ENCODE measurements at regions not wholly inside any gene's neighbourhood (a gene's known extent, or its start where the extent isn't known, plus 50 kb on each side); places are given as distances from the start of the nearest gene placed in this dataset.
"Not testable (repeated sequence)": the region's sequence is repeated elsewhere in the genome, so short reads cannot be mapped to it uniquely, and the experiment has no call there.

GRCh38 chr2:61619561-61619960, 81.4 kb upstream of the XPO1 start:
- no peaks in the 10 kb centered on the region for H3K9me3 ChIP-seq (ENCODE audit: control insufficient read depth in 1 of 2, low read length in 2 of 2)
- H3K27me3 ChIP-seq (ENCODE audit: low read depth, low read length): no peaks in the 10 kb centered on the region
- H3K27ac ChIP-seq (ENCODE audit: low read length): no peak overlapping the region
- no peaks in the 10 kb centered on the region for H3K36me3 ChIP-seq (ENCODE audit: control insufficient read depth in 1 of 2, insufficient read depth in 2 of 2, low read length in 2 of 2)
- H3K4me3 ChIP-seq (ENCODE audit: low read depth in 1 of 2, low read length in 2 of 2): no peak overlapping the region
- no peaks in the 10 kb centered on the region for H3K4me1 ChIP-seq (ENCODE audit: control insufficient read depth in 1 of 2, insufficient read depth in 2 of 2, low read length in 2 of 2)

DNA sequence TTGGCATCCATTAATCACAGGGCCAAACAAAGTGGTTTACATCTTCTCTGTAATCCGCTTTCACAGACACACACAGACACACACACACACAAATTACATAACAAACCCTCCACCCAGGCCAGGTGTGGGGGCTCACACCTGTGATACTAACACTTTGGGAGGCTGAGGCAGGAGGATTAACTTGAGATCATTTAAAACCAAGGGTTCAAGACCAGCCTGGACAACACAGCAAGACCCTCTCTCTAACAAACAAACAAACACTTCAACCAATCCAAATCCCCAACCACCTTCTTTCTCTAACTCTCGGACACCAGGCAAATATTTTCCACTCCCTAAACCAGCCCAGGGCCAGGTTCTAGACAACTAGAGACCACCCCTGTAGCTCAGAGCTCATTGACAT, 79.5 kb upstream of the XPO1 start:
- Histone ChIP-seq H3K27ac (ENCODE audit: low read length) (no peak overlapping the region), H3K4me3 (ENCODE audit: low read depth in 1 of 2, low read length in 2 of 2) (no peak overlapping the region), H3K9me3 (ENCODE audit: control insufficient read depth in 1 of 2, low read length in 2 of 2) (no peaks in the 10 kb centered on the region), H3K4me1 (ENCODE audit: control insufficient read depth in 1 of 2, insufficient read depth in 2 of 2, low read length in 2 of 2) (no peaks in the 10 kb centered on the region), H3K27me3 (ENCODE audit: low read depth, low read length) (no peaks in the 10 kb centered on the region), H3K36me3 (ENCODE audit: control insufficient read depth in 1 of 2, insufficient read depth in 2 of 2, low read length in 2 of 2) (no peaks in the 10 kb centered on the region)

DNA sequence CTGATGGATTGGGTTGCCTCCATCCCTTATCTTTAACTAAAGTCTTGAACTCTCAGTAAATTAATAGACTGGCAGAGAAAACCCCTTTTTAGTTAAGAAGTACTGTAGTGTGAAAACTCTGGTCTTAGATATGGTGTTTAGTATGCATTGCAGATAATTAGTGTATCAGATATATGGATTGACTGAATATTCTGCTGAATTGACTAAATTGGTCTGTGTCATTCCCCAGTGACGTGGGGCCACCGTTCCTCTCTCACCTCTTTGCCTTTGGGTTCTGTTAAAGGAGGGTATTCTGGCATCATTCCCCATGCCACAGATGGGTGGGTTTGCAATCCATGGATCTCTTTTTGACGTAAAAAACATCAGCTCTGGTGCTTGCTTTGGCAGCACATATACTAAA, 67.1 kb upstream of the XPO1 start:
- Histone ChIP-seq H3K9me3 (ENCODE audit: control insufficient read depth in 1 of 2, low read length in 2 of 2) (no peaks in the 10 kb centered on the region), H3K27ac (ENCODE audit: low read length) (no peak overlapping the region), H3K4me3 (ENCODE audit: low read depth in 1 of 2, low read length in 2 of 2) (no peak overlapping the region), H3K36me3 (ENCODE audit: control insufficient read depth in 1 of 2, insufficient read depth in 2 of 2, low read length in 2 of 2) (no peaks in the 10 kb centered on the region), H3K4me1 (ENCODE audit: control insufficient read depth in 1 of 2, insufficient read depth in 2 of 2, low read length in 2 of 2) (no peaks in the 10 kb centered on the region), H3K27me3 (ENCODE audit: low read depth, low read length) (no peaks in the 10 kb centered on the region)

- no peaks in the 10 kb centered on the region for H3K36me3 ChIP-seq (ENCODE audit: control insufficient read depth in 1 of 2, insufficient read depth in 2 of 2, low read length in 2 of 2)
- no peak overlapping the region for H3K4me3 ChIP-seq (ENCODE audit: low read depth in 1 of 2, low read length in 2 of 2)
- H3K9me3 ChIP-seq (ENCODE audit: control insufficient read depth in 1 of 2, low read length in 2 of 2): no peaks in the 10 kb centered on the region
- H3K4me1 ChIP-seq (ENCODE audit: control insufficient read depth in 1 of 2, insufficient read depth in 2 of 2, low read length in 2 of 2): no peaks in the 10 kb centered on the region
- H3K27me3 ChIP-seq (ENCODE audit: low read depth, low read length): no peaks in the 10 kb centered on the region
- H3K27ac ChIP-seq (ENCODE audit: low read length): no peak overlapping the region
Measured at GRCh38 chr2:61604433-61604832, 66.3 kb upstream of the XPO1 start.

GRCh38 chr2:61598515-61599156, 60.5 kb upstream of the XPO1 start:
- not testable (repeated sequence) for H3K27ac ChIP-seq (ENCODE audit: low read length); H3K27me3 ChIP-seq (ENCODE audit: low read depth, low read length); H3K4me3 ChIP-seq (ENCODE audit: low read depth in 1 of 2, low read length in 2 of 2); H3K4me1 ChIP-seq (ENCODE audit: control insufficient read depth in 1 of 2, insufficient read depth in 2 of 2, low read length in 2 of 2); H3K9me3 ChIP-seq (ENCODE audit: control insufficient read depth in 1 of 2, low read length in 2 of 2); H3K36me3 ChIP-seq (ENCODE audit: control insufficient read depth in 1 of 2, insufficient read depth in 2 of 2, low read length in 2 of 2)

DNA sequence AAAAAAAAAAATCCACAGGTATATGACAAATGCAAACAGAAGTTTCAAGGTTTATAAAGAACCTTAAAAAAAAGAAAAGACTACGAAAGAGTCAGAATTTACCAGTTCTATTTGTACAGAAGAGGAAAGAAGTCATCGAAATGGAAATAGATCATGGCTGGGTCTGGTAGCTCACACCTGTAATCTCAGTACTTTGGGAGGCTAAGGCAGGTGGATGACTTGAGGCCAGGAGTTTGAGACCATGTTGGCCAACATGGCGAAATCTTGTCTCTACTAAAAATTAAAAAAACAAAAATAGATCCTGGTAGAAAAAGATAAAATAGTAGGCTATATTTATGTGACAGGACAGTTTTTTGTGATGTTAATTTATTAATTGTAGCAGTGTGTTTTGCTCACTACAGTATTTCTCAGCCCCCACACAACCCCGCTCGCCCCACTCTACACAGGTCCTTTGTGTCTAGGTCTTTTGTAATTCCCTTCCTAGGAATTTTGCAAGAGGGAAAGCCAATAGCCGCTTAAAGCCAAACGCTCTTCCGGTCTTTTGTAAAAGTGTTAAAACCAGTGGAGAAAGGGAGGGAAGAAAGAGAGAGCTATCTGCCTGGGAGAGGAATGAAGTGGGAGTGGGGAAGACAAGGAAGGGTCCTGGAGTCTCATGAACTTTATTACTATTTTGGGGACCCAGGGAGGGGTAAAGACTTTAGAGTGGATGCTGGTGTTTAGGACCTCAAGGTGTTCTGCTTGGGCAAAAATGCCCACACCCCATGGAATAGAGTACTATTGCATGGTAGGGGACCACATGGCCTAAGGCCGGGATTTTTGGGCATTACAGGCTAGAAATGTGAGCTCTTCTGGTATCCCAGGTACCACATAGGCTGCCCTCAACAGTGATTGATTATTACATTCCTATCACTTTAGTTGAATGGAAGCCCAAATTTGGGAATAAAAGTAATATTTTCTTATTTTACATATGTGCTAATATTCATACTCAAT, 59.4 kb upstream of the XPO1 start:
- no peaks in the 10 kb centered on the region for H3K4me1 ChIP-seq (ENCODE audit: control insufficient read depth in 1 of 2, insufficient read depth in 2 of 2, low read length in 2 of 2)
- H3K4me3 ChIP-seq (ENCODE audit: low read depth in 1 of 2, low read length in 2 of 2): no peak overlapping the region
- H3K27me3 ChIP-seq (ENCODE audit: low read depth, low read length): no peaks in the 10 kb centered on the region
- no peak overlapping the region for H3K27ac ChIP-seq (ENCODE audit: low read length)
- H3K9me3 ChIP-seq (ENCODE audit: control insufficient read depth in 1 of 2, low read length in 2 of 2): no peaks in the 10 kb centered on the region
- H3K36me3 ChIP-seq (ENCODE audit: control insufficient read depth in 1 of 2, insufficient read depth in 2 of 2, low read length in 2 of 2): no peaks in the 10 kb centered on the region

DNA sequence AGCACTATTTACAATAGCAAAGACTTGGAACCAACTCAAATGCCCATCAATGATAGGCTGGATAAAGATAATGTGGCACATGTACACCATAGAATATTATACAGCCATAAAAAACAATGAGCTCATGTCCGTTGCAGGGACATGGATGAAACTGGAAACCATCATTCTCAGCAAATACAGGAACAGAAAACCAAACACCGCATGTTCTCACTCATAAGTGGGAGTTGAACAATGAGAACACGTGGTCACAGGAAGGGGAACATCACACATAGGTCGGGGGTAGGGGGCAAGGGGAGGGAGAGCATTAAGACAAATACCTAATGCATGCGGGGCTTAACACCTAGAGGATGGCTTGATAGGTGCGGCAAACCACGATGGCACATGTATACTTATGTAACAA, 56.0 kb upstream of the XPO1 start:
- H3K4me3 ChIP-seq (ENCODE audit: low read depth in 1 of 2, low read length in 2 of 2); H3K27me3 ChIP-seq (ENCODE audit: low read depth, low read length); H3K36me3 ChIP-seq (ENCODE audit: control insufficient read depth in 1 of 2, insufficient read depth in 2 of 2, low read length in 2 of 2); H3K4me1 ChIP-seq (ENCODE audit: control insufficient read depth in 1 of 2, insufficient read depth in 2 of 2, low read length in 2 of 2); H3K27ac ChIP-seq (ENCODE audit: low read length); H3K9me3 ChIP-seq (ENCODE audit: control insufficient read depth in 1 of 2, low read length in 2 of 2): not testable (repeated sequence)

DNA sequence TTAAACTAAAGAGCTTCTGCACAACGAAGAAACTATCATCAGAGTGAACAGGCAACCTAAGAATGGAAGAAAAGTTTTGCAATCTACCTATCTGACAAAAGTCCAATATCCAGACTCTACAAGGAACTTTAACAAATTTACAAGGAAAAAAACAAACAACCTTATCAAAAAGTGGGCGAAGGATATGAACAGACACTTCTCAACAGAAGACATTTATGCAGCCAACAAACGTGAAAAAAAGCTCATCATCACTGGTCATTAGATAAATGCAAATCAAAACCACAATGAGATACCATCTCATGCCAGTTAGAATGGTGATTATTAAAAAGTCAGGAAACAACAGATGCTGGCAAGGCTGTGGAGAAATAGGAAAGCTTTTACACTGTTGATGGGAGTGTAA, 55.5 kb upstream of the XPO1 start:
- H3K9me3 ChIP-seq (ENCODE audit: control insufficient read depth in 1 of 2, low read length in 2 of 2); H3K36me3 ChIP-seq (ENCODE audit: control insufficient read depth in 1 of 2, insufficient read depth in 2 of 2, low read length in 2 of 2); H3K4me3 ChIP-seq (ENCODE audit: low read depth in 1 of 2, low read length in 2 of 2); H3K27ac ChIP-seq (ENCODE audit: low read length); H3K4me1 ChIP-seq (ENCODE audit: control insufficient read depth in 1 of 2, insufficient read depth in 2 of 2, low read length in 2 of 2); H3K27me3 ChIP-seq (ENCODE audit: low read depth, low read length): not testable (repeated sequence)

GRCh38 chr2:61590214-61590613, 52.1 kb upstream of the XPO1 start:
- H3K27me3 ChIP-seq (ENCODE audit: low read depth, low read length): no peaks in the 10 kb centered on the region
- no peaks in the 10 kb centered on the region for H3K4me1 ChIP-seq (ENCODE audit: control insufficient read depth in 1 of 2, insufficient read depth in 2 of 2, low read length in 2 of 2)
- H3K36me3 ChIP-seq (ENCODE audit: control insufficient read depth in 1 of 2, insufficient read depth in 2 of 2, low read length in 2 of 2): no peaks in the 10 kb centered on the region
- no peak overlapping the region for H3K27ac ChIP-seq (ENCODE audit: low read length)
- no peaks in the 10 kb centered on the region for H3K9me3 ChIP-seq (ENCODE audit: control insufficient read depth in 1 of 2, low read length in 2 of 2)
- H3K4me3 ChIP-seq (ENCODE audit: low read depth in 1 of 2, low read length in 2 of 2): no peak overlapping the region

GRCh38 chr2:61588566-61588965, 50.4 kb upstream of the XPO1 start:
- Histone ChIP-seq H3K27ac (ENCODE audit: low read length) (no peak overlapping the region), H3K36me3 (ENCODE audit: control insufficient read depth in 1 of 2, insufficient read depth in 2 of 2, low read length in 2 of 2) (no peaks in the 10 kb centered on the region), H3K4me3 (ENCODE audit: low read depth in 1 of 2, low read length in 2 of 2) (no peak overlapping the region), H3K4me1 (ENCODE audit: control insufficient read depth in 1 of 2, insufficient read depth in 2 of 2, low read length in 2 of 2) (no peaks in the 10 kb centered on the region), H3K27me3 (ENCODE audit: low read depth, low read length) (no peaks in the 10 kb centered on the region), H3K9me3 (ENCODE audit: control insufficient read depth in 1 of 2, low read length in 2 of 2) (no peaks in the 10 kb centered on the region)
